ENCODE measurements at regions not wholly inside any gene's neighbourhood (a gene's known extent, or its start where the extent isn't known, plus 50 kb on each side); places are given as distances from the start of the nearest gene placed in this dataset.

- Histone ChIP-seq H3K36me3 (replicated peaks) (no peaks in the 10 kb centered on the region), H3K4me1 (no peaks in the 10 kb centered on the region), H3K9me3 (no peaks in the 10 kb centered on the region), H3K27me3 (ENCODE audit: low read depth) (peaks cover 6% of the 10 kb centered on the region), H3K4me3 (no peak overlapping the region)
- DNase-seq (ENCODE audit: low spot score in 2 of 2): no peak
- in situ Hi-C loops (cut with MboI; ENCODE audit: low sequenced_read_pairs): loop anchor here (10.0 kb wide), 1 partner anchor 289 kb away; no protein-coding TSS in a partner anchor
These were observed 118.4 kb downstream of the FAM124B start for GRCh38 chr2:224283466-224283965.

- in situ Hi-C loops (cut with MboI; ENCODE audit: low sequenced_read_pairs): loop anchor here (10.0 kb wide), 1 partner anchor 287 kb away; no protein-coding TSS in a partner anchor
- Histone ChIP-seq H3K9me3 (no peaks in the 10 kb centered on the region), H3K27me3 (ENCODE audit: low read depth) (peaks cover 11% of the 10 kb centered on the region), H3K4me1 (no peaks in the 10 kb centered on the region), H3K4me3 (no peak overlapping the region), H3K36me3 (replicated peaks) (no peaks in the 10 kb centered on the region)
- DNase-seq (ENCODE audit: low spot score in 2 of 2): no peak
These were observed 120.5 kb downstream of the FAM124B start for GRCh38 chr2:224281374-224281773.

GRCh38 chr2:224278531-224278930 is 123.4 kb downstream of the FAM124B start:
- no peak for DNase-seq (ENCODE audit: low spot score in 2 of 2)
- in situ Hi-C loops (cut with MboI; ENCODE audit: low sequenced_read_pairs): no loop called here
- no peaks in the 10 kb centered on the region for H3K36me3 ChIP-seq (replicated peaks)
- no peaks in the 10 kb centered on the region for H3K9me3 ChIP-seq
- peaks cover 8% of the 10 kb centered on the region; the same call in 1 of the 2 replicates for H3K27me3 ChIP-seq (ENCODE audit: low read depth)
- no peak overlapping the region for H3K4me3 ChIP-seq
- no peaks in the 10 kb centered on the region for H3K4me1 ChIP-seq

DNA sequence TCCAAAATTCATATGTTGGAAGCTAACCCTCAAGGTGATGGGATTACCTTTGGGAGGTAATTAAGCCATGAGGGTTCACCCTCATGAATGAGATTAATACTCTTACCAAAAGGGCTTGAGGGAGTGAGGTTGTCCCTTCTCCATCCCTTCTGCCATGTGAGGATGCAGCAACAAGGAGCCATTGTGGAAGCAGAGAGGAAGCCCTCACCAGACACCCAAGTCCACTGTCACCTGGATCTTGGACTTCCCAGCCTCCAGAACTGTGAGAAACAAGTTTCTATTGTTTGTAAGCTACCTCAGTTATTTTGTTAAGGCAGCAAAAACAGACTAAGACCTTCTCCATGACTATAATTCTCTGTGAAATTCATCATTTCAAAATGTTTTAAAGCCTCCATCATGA is 125.7 kb downstream of the FAM124B start:
- no peaks in the 10 kb centered on the region for H3K4me1 ChIP-seq
- peaks cover 8% of the 10 kb centered on the region; the same call in 1 of the 2 replicates for H3K27me3 ChIP-seq (ENCODE audit: low read depth)
- H3K36me3 ChIP-seq (replicated peaks): no peaks in the 10 kb centered on the region
- in situ Hi-C loops (cut with MboI; ENCODE audit: low sequenced_read_pairs): no loop called here
- H3K4me3 ChIP-seq: no peak overlapping the region
- no peaks in the 10 kb centered on the region for H3K9me3 ChIP-seq
- DNase-seq (ENCODE audit: low spot score in 2 of 2): no peak

DNA sequence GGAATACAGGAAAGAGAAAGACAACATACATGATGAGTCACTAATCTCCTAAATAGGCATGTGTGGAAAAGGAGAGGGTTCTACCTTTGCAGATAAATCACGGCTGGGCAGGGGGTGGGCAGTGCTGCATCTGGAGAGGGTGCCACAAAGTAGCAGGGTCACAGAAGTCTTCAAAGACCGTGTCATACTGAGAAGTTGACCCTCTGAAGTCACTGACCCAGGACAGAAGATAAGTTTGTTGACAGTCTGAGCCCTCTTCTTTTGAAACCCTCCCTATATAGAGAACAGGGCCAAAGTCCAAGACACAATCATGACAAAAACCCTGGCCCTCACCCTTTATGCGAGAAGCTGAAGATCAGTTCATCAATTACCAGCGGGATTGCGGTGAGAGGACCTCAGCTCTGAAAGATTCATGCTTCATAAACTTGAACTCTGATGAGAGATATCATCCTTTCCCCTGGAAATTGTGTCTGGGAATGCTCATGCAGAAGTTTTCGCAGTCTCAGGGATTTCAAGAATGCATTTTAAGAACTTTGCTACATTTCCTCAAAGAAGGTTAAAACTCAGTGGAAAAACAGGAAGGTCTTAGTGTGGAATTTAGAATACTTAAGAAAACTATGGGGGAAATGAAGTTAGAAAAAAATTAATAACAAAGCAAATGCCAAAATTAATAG is 129.5 kb downstream of the FAM124B start:
- in situ Hi-C loops (cut with MboI; ENCODE audit: low sequenced_read_pairs): no loop called here
- H3K4me1 ChIP-seq: no peaks in the 10 kb centered on the region
- H3K27me3 ChIP-seq (ENCODE audit: low read depth): peaks cover 8% of the 10 kb centered on the region; the same call in 1 of the 2 replicates
- H3K9me3 ChIP-seq: no peaks in the 10 kb centered on the region
- no peak overlapping the region for H3K4me3 ChIP-seq
- DNase-seq (ENCODE audit: low spot score in 2 of 2): no peak
- no peaks in the 10 kb centered on the region for H3K36me3 ChIP-seq (replicated peaks)

GRCh38 chr2:224271617-224272236 is 130.2 kb downstream of the FAM124B start:
- in situ Hi-C loops (cut with MboI; ENCODE audit: low sequenced_read_pairs): no loop called here
- Histone ChIP-seq H3K36me3 (replicated peaks) (no peaks in the 10 kb centered on the region), H3K4me1 (no peaks in the 10 kb centered on the region), H3K27me3 (ENCODE audit: low read depth) (peaks cover 3% of the 10 kb centered on the region; the same call in 1 of the 2 replicates), H3K4me3 (no peak overlapping the region), H3K9me3 (no peaks in the 10 kb centered on the region)
- no peak for DNase-seq (ENCODE audit: low spot score in 2 of 2)

GRCh38 chr2:224268441-224268840 is 133.5 kb downstream of the FAM124B start:
- DNase-seq (ENCODE audit: low spot score in 2 of 2): no peak
- no peaks in the 10 kb centered on the region; the same call in 1 of the 2 replicates for H3K27me3 ChIP-seq (ENCODE audit: low read depth)
- in situ Hi-C loops (cut with MboI; ENCODE audit: low sequenced_read_pairs): no loop called here

DNA sequence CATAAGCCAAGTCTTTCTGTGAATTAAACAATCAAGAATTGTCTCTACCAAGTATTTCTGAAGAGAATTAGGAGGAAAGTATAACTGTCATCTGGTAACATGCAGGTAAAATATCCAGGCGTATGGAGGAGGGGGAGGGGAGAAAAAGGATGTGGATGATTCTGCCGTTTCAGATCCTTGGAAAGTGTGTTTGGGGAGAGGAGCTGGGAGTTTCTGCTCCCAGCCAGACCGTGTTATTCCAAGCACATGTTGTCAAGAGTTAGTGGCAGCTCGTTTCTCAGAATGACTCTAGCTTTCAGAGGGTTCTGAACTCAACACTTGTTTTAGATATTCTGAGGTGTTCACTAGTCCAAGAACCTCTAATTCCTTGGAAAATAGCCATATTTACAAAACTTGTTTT is 137.6 kb downstream of the FAM124B start:
- in situ Hi-C loops (cut with MboI; ENCODE audit: low sequenced_read_pairs): no loop called here
- no peaks in the 10 kb centered on the region for H3K4me1 ChIP-seq
- no peaks in the 10 kb centered on the region for H3K9me3 ChIP-seq
- H3K36me3 ChIP-seq (replicated peaks): no peaks in the 10 kb centered on the region
- no peak for DNase-seq (ENCODE audit: low spot score in 2 of 2)
- H3K27me3 ChIP-seq (ENCODE audit: low read depth): no peaks in the 10 kb centered on the region
- no peak overlapping the region for H3K4me3 ChIP-seq

More at GRCh38 chr2:224268441-224268840, 133.5 kb downstream of the FAM124B start:
- Histone ChIP-seq H3K9me3 (no peaks in the 10 kb centered on the region), H3K36me3 (replicated peaks) (no peaks in the 10 kb centered on the region), H3K4me1 (no peaks in the 10 kb centered on the region), H3K4me3 (no peak overlapping the region)

GRCh38 chr2:224263571-224264043 is 138.3 kb downstream of the FAM124B start:
- no peaks in the 10 kb centered on the region for H3K36me3 ChIP-seq (replicated peaks)
- in situ Hi-C loops (cut with MboI; ENCODE audit: low sequenced_read_pairs): no loop called here
- no peaks in the 10 kb centered on the region for H3K9me3 ChIP-seq
- no peaks in the 10 kb centered on the region for H3K27me3 ChIP-seq (ENCODE audit: low read depth)
- no peak for DNase-seq (ENCODE audit: low spot score in 2 of 2)
- no peak overlapping the region for H3K4me3 ChIP-seq
- H3K4me1 ChIP-seq: no peaks in the 10 kb centered on the region

DNA sequence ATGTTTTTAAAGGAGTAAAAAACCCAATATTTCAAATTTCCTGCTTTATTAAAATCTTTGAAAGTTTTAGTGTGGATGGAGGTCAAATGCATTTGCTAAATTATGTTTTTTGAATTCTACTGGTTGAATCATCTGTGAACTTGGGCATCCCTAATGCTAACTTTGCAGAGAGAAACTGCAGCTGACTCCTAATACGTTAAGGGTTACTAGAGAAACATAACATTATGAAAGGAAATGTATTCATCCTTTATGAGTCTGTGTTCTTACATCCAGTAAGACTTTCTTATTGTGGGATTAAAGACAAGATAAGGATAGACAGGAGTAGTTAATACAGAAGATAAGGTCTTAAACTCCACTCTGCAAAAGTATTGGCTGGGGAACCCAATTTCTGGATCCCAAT is 140.6 kb downstream of the FAM124B start:
- no peak for DNase-seq (ENCODE audit: low spot score in 2 of 2)
- no peaks in the 10 kb centered on the region for H3K9me3 ChIP-seq
- no peak overlapping the region for H3K4me3 ChIP-seq
- no peaks in the 10 kb centered on the region for H3K27me3 ChIP-seq (ENCODE audit: low read depth)
- in situ Hi-C loops (cut with MboI; ENCODE audit: low sequenced_read_pairs): no loop called here
- H3K36me3 ChIP-seq (replicated peaks): no peaks in the 10 kb centered on the region
- H3K4me1 ChIP-seq: no peaks in the 10 kb centered on the region

DNA sequence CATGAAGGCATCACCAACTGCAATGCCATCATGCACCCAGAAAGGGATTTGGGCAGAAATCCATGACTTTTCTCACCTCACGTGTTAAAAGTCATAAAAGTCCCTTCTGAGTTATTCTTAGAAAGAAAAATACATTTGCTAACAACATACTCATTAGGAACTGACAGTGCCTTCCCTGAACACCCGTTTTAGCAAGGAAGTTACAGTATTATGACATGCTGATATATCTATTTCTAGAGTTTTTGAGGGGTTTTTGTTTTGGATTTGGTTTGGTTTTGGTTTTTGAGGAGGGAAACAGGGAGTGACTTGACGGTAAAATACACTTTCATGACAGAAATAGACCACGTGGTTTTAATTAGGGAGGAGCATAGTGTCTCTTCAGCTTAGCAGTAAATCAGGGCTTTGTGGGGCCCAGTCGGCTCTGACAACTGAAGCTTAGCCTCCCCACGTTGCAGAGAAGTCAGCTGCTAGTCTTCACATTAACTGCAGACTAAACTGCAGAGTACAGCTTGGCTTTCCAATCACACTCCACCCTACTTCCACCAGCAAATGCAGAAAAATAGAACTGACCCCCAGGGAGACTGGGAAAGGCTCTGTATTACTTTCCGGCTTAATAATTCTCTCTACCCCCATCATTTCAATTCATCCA is 141.4 kb downstream of the FAM124B start:
- DNase-seq (ENCODE audit: low spot score in 2 of 2): no peak
- Histone ChIP-seq H3K36me3 (replicated peaks) (no peaks in the 10 kb centered on the region), H3K27me3 (ENCODE audit: low read depth) (no peaks in the 10 kb centered on the region), H3K4me1 (no peaks in the 10 kb centered on the region), H3K9me3 (no peaks in the 10 kb centered on the region), H3K4me3 (no peak overlapping the region)
- in situ Hi-C loops (cut with MboI; ENCODE audit: low sequenced_read_pairs): no loop called here

DNA sequence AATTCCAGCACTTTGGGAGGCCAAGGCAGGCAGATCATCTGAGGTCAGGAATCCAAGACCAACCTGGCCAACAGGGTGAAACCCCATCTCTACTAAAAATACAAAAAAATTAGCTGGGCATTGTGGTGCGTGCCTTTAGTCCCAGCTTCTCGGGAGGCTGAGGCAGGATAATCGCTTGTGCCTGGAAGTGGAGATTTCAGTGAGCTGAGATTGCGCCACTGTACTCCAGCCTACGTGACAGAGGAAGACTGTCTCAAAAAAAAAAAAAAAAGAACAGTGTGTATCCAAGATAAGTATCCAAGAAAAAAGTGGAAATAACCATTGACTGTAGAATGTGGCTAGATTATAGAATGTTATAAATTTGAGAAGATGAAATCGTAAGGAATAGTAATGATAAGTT is 142.1 kb downstream of the FAM124B start:
- H3K9me3 ChIP-seq: no peaks in the 10 kb centered on the region
- in situ Hi-C loops (cut with MboI; ENCODE audit: low sequenced_read_pairs): no loop called here
- no peaks in the 10 kb centered on the region for H3K27me3 ChIP-seq (ENCODE audit: low read depth)
- no peaks in the 10 kb centered on the region for H3K36me3 ChIP-seq (replicated peaks)
- no peak for DNase-seq (ENCODE audit: low spot score in 2 of 2)
- H3K4me3 ChIP-seq: no peak overlapping the region
- H3K4me1 ChIP-seq: no peaks in the 10 kb centered on the region

GRCh38 chr2:224258059-224258458 is 143.8 kb downstream of the FAM124B start:
- in situ Hi-C loops (cut with MboI; ENCODE audit: low sequenced_read_pairs): no loop called here
- Histone ChIP-seq H3K9me3 (no peaks in the 10 kb centered on the region), H3K27me3 (ENCODE audit: low read depth) (no peaks in the 10 kb centered on the region), H3K4me3 (no peak overlapping the region), H3K36me3 (replicated peaks) (no peaks in the 10 kb centered on the region), H3K4me1 (no peaks in the 10 kb centered on the region)
- no peak for DNase-seq (ENCODE audit: low spot score in 2 of 2)

- DNase-seq (ENCODE audit: low spot score in 2 of 2): no peak
- no peak overlapping the region for H3K4me3 ChIP-seq
- in situ Hi-C loops (cut with MboI; ENCODE audit: low sequenced_read_pairs): no loop called here
- H3K4me1 ChIP-seq: no peaks in the 10 kb centered on the region
- H3K9me3 ChIP-seq: no peaks in the 10 kb centered on the region
- H3K27me3 ChIP-seq (ENCODE audit: low read depth): no peaks in the 10 kb centered on the region
- no peaks in the 10 kb centered on the region for H3K36me3 ChIP-seq (replicated peaks)
These were observed 144.8 kb downstream of the FAM124B start for GRCh38 chr2:224257156-224257555.
